GM12878 (cell line): ENCODE measurements at regions not wholly inside any gene's neighbourhood (a gene's known extent, or its start where the extent isn't known, plus 50 kb on each side); places are given as distances from the start of the nearest gene placed in this dataset.

ENCODE experiments used
- ATAC-seq: fragments of 200-7000 bp; cut with Tn5 transposase; 3 replicates; pipeline ENCODE4 v1.9.1; 2020; ENCODE audit warnings: mild to moderate bottlenecking, moderate library complexity
- BruUV-seq: library from RNA; stranded (reverse); fragments of 400-500 nt; replicated peaks from 2 replicates; lab custom pipeline; 2021; lab: Mats Ljungman, UMichigan
- CTCF ChIA-PET: fragments of 300-600 bp; sonication (Branson Sonifier 250); formaldehyde crosslinking; extraction: SDS; loops from one replicate; lab custom pipeline; 2021; ENCODE audit warnings: inconsistent platforms; lab: Yijun Ruan, JAX
- POLR2A ChIA-PET: fragments of 350-600 bp; formaldehyde crosslinking; extraction: SDS; loops from one replicate; lab custom pipeline; 2021; ENCODE audit warnings: inconsistent platforms; lab: Charles Lee
- RAD21 ChIA-PET: fragments of 300-600 bp; sonication (Branson Sonifier 250); formaldehyde crosslinking; loops from one replicate; lab custom pipeline; 2023; ENCODE audit warnings: antibody characterized with exemption; ENCODE audit not compliant: unreplicated experiment; lab: Charles Lee
- SMC1A ChIA-PET: fragments of 300-600 bp; sonication (Branson Sonifier 250); formaldehyde crosslinking; loops from one replicate; lab custom pipeline; 2023; ENCODE audit not compliant: unreplicated experiment, uncharacterized antibody; lab: Charles Lee
- DNase-seq: peaks from one replicate; pipeline ENCODE4 v3.0.0-alpha.2; 2011; ENCODE audit warnings: low read depth, low spot score
- FAIRE-seq: peaks from 3 replicates; lab custom pipeline; 2011; peaks lifted over from hg19 to GRCh38; lab: Jason Lieb, UNC
- H2AFZ ChIP-seq: 2 replicates; pipeline ENCODE4 v1.6.0; 2011; ENCODE audit warnings: low read depth, low read length, control low read depth; ENCODE audit not compliant: control insufficient read depth
- H3K27ac ChIP-seq: 2 replicates; pipeline ENCODE4 v1.5.1; 2011; ENCODE audit warnings: control low read depth; ENCODE audit not compliant: control insufficient read depth, insufficient read depth
- H3K27me3 ChIP-seq, 2 experiments: replicated peaks in 1 of 2; 2 replicates each; pipeline versions ENCODE4 v1.6.0 to v1.6.1; 2011; ENCODE audit warnings: low read length in 1 of 2; ENCODE audit not compliant: control insufficient read depth in 2 of 2, insufficient read depth in 2 of 2
- H3K36me3 ChIP-seq, 2 experiments: 2 replicates each; pipeline ENCODE4 v1.5.1; 2011; ENCODE audit warnings: low read length in 1 of 2; ENCODE audit not compliant: control insufficient read depth in 2 of 2, insufficient read depth in 2 of 2
- H3K4me1 ChIP-seq: 2 replicates; pipeline ENCODE4 v1.6.1; 2011; ENCODE audit warnings: mild to moderate bottlenecking, low read length, moderate library complexity, mixed read lengths; ENCODE audit not compliant: control insufficient read depth, insufficient read depth
- H3K4me2 ChIP-seq: 2 replicates; pipeline ENCODE4 v1.6.0; 2011; ENCODE audit warnings: control low read depth; ENCODE audit not compliant: control insufficient read depth, insufficient read depth
- H3K4me3 ChIP-seq: fragments of 200-600 bp; sonication (generic); 2 replicates; pipeline ENCODE4 v1.5.1; 2016
- H3K79me2 ChIP-seq: 2 replicates; pipeline ENCODE4 v1.6.0; 2011; ENCODE audit warnings: low read length; ENCODE audit not compliant: control insufficient read depth, insufficient read depth
- H3K9ac ChIP-seq: 2 replicates; pipeline ENCODE4 v1.8.0; 2011; ENCODE audit warnings: low read length, control low read depth, mixed read lengths; ENCODE audit not compliant: control insufficient read depth, insufficient read depth
- H3K9me3 ChIP-seq: replicated peaks from 3 replicates; pipeline ENCODE4 v1.5.1; 2011; ENCODE audit warnings: mild to moderate bottlenecking, low read length; ENCODE audit not compliant: control insufficient read depth, insufficient read depth
- H4K20me1 ChIP-seq: 2 replicates; pipeline ENCODE4 v1.6.0; 2011; ENCODE audit not compliant: control insufficient read depth, insufficient read depth
- ASH2L ChIP-seq: fragments of 300-600, 200-600 bp; sonication (generic); IDR thresholded peaks from 2 replicates; pipeline ENCODE4 v1.6.1; 2017; ENCODE audit warnings: low read depth, mild to moderate bottlenecking, borderline replicate concordance
- BMI1 ChIP-seq: fragments of 450-650 bp; IDR thresholded peaks from 2 replicates; pipeline ENCODE4 v1.6.1; 2016; ENCODE audit warnings: mild to moderate bottlenecking, moderate library complexity, borderline replicate concordance
- GATAD2B ChIP-seq: fragments of 450-650 bp; conservative IDR thresholded peaks from 2 replicates; pipeline ENCODE4 v1.6.1; 2017; ENCODE audit warnings: low read depth, mild to moderate bottlenecking, moderate library complexity
- HCFC1 ChIP-seq: fragments of 150-350 bp; IDR thresholded peaks from 2 replicates; pipeline ENCODE4 v1.6.1; 2014; ENCODE audit warnings: low read length
- HDAC6 ChIP-seq: fragments of 200-600 bp; sonication (generic); IDR thresholded peaks from one replicate; pipeline ENCODE4 v1.8.0; 2017; ENCODE audit warnings: antibody characterized with exemption; ENCODE audit not compliant: unreplicated experiment
- MEF2A ChIP-seq: IDR thresholded peaks from 2 replicates; pipeline ENCODE4 v1.6.1; 2011; ENCODE audit warnings: low read depth, mild to moderate bottlenecking, low read length, moderate library complexity; ENCODE audit not compliant: insufficient read depth
- MYB ChIP-seq: fragments of 150-350 bp; IDR thresholded peaks from 2 replicates; pipeline ENCODE4 v1.6.1; 2014; ENCODE audit warnings: mild to moderate bottlenecking, low read depth, low read length, borderline replicate concordance
- POLR2A ChIP-seq: IDR thresholded peaks from 2 replicates; pipeline ENCODE4 v1.6.1; 2011; ENCODE audit warnings: low read depth, mild to moderate bottlenecking, low read length
- SP1 ChIP-seq: IDR thresholded peaks from one replicate; pipeline ENCODE4 v1.6.1; 2011; ENCODE audit warnings: low read depth, low read length
- SREBF2 ChIP-seq: IDR thresholded peaks from 2 replicates; pipeline ENCODE4 v1.6.1; 2012; ENCODE audit warnings: mild to moderate bottlenecking, low read length
- TAF1 ChIP-seq: IDR thresholded peaks from 2 replicates; pipeline ENCODE4 v1.6.1; 2011; ENCODE audit warnings: mild to moderate bottlenecking, low read depth, low read length, borderline replicate concordance
- YY1 ChIP-seq: IDR thresholded peaks from 2 replicates; pipeline ENCODE4 v1.6.1; 2011; ENCODE audit warnings: low read depth, mild to moderate bottlenecking, low read length
- ZNF217 ChIP-seq: fragments of 450-650 bp; IDR thresholded peaks from 2 replicates; pipeline ENCODE4 v1.6.1; 2017; ENCODE audit warnings: antibody characterized with exemption, mild to moderate bottlenecking
- ZZZ3 ChIP-seq: IDR thresholded peaks from 2 replicates; pipeline ENCODE4 v1.6.1; 2011; ENCODE audit warnings: low read depth; ENCODE audit not compliant: control insufficient read depth, insufficient read length
- WGBS: methylation state at CpG from one replicate; pipeline ENCODE4 v1.1.6; 2016; ENCODE audit warnings: low lambda C conversion rate; ENCODE audit not compliant: insufficient replicate concordance, insufficient coverage; ENCODE audit errors: missing lambda C conversion rate; 5-methylcytosine and 5-hydroxymethylcytosine counted together
- in situ Hi-C: fragments of 300-500 bp; cut with MboI; formaldehyde crosslinking; loops from 9 replicates; pipeline ENCODE4 v1.14.3; 2018; ENCODE audit warnings: mixed read lengths
- intact Hi-C: fragments of 100-400 bp; cut with micrococcal nuclease; formaldehyde crosslinking; loops from one replicate; pipeline ENCODE4 v1.14.2; 2022; ENCODE audit not compliant: unreplicated experiment
- TF ChIP-seq, protein P1 (sequence below): fragments of 450-650 bp; IDR thresholded peaks from 2 replicates; pipeline ENCODE4 v1.6.1; 2017; ENCODE audit warnings: antibody characterized with exemption, mild to moderate bottlenecking, moderate library complexity
- TF ChIP-seq, protein P2 (sequence below): fragments of 450-650 bp; IDR thresholded peaks from 2 replicates; pipeline ENCODE4 v1.6.1; 2017; ENCODE audit warnings: mild to moderate bottlenecking, low read depth, inconsistent platforms; ENCODE audit not compliant: poor library complexity, severe bottlenecking

GRCh38 chr22:48178536-48178935 is 1416.1 kb downstream of the TBC1D22A start:
- in situ Hi-C loops: no loop called here
- H3K27ac ChIP-seq: no peak overlapping the region
- CTCF ChIA-PET: interaction anchor here (0.7 kb wide), 1 partner anchor 43 kb away, joined by 3 read pairs; no protein-coding TSS in a partner anchor
- H3K36me3 ChIP-seq: no peaks in the 10 kb centered on the region
- RAD21 ChIA-PET: no interaction called here
- no peak for DNase-seq
- H3K27me3 ChIP-seq: no peaks in the 10 kb centered on the region
- ATAC-seq: no peak
- 68% methylated on average over 7 of the region's 7 CpGs for WGBS
- H3K4me1 ChIP-seq: no peaks in the 10 kb centered on the region
- SMC1A ChIA-PET: interaction anchor here (0.7 kb wide), 1 partner anchor 666 kb away, joined by 3 read pairs; no protein-coding TSS in a partner anchor
- no TSS peak for BruUV-seq
- POLR2A ChIA-PET: no interaction called here
- H2AFZ ChIP-seq: no peak overlapping the region
- no peaks in the 10 kb centered on the region for H3K9me3 ChIP-seq
- no peak overlapping the region for H3K9ac ChIP-seq
- intact Hi-C loops: no loop called here
- H4K20me1 ChIP-seq: no peaks in the 10 kb centered on the region
- FAIRE-seq: no peak
- no peak overlapping the region for H3K4me2 ChIP-seq
- no peaks in the 10 kb centered on the region for H3K79me2 ChIP-seq
- no peak overlapping the region for H3K4me3 ChIP-seq
- TF ChIP-seq HDAC6: no peak
- TF ChIP-seq SREBF2: no peak
- TF ChIP-seq POLR2A: no peak

- no peak for ATAC-seq
- BruUV-seq: no TSS peak
- no peak overlapping the region for H3K9ac ChIP-seq
- DNase-seq: no peak
- CTCF ChIA-PET: no interaction called here
- H3K4me1 ChIP-seq: no peaks in the 10 kb centered on the region
- RAD21 ChIA-PET: no interaction called here
- no peaks in the 10 kb centered on the region for H3K27me3 ChIP-seq
- 25% methylated on average over 5 of the region's 5 CpGs for WGBS
- no peaks in the 10 kb centered on the region for H3K9me3 ChIP-seq
- intact Hi-C loops: no loop called here
- no peaks in the 10 kb centered on the region for H4K20me1 ChIP-seq
- no peak for FAIRE-seq
- no peaks in the 10 kb centered on the region for H3K79me2 ChIP-seq
- no peak overlapping the region for H3K4me3 ChIP-seq
- no peak overlapping the region for H3K4me2 ChIP-seq
- no peak overlapping the region for H3K27ac ChIP-seq
- in situ Hi-C loops: no loop called here
- SMC1A ChIA-PET: no interaction called here
- H3K36me3 ChIP-seq: no peaks in the 10 kb centered on the region
- POLR2A ChIA-PET: no interaction called here
- H2AFZ ChIP-seq: no peak overlapping the region
- no peak for TF ChIP-seq BMI1
- no peak for TF ChIP-seq ZNF217
- no peak for TF ChIP-seq GATAD2B
- TF ChIP-seq HCFC1: no peak
- no peak for TF ChIP-seq ZZZ3
- no peak for TF ChIP-seq MYB
- TF ChIP-seq SP1: no peak
- no peak for TF ChIP-seq ASH2L
- TF ChIP-seq, protein P1, sequence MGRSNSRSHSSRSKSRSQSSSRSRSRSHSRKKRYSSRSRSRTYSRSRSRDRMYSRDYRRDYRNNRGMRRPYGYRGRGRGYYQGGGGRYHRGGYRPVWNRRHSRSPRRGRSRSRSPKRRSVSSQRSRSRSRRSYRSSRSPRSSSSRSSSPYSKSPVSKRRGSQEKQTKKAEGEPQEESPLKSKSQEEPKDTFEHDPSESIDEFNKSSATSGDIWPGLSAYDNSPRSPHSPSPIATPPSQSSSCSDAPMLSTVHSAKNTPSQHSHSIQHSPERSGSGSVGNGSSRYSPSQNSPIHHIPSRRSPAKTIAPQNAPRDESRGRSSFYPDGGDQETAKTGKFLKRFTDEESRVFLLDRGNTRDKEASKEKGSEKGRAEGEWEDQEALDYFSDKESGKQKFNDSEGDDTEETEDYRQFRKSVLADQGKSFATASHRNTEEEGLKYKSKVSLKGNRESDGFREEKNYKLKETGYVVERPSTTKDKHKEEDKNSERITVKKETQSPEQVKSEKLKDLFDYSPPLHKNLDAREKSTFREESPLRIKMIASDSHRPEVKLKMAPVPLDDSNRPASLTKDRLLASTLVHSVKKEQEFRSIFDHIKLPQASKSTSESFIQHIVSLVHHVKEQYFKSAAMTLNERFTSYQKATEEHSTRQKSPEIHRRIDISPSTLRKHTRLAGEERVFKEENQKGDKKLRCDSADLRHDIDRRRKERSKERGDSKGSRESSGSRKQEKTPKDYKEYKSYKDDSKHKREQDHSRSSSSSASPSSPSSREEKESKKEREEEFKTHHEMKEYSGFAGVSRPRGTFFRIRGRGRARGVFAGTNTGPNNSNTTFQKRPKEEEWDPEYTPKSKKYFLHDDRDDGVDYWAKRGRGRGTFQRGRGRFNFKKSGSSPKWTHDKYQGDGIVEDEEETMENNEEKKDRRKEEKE: no peak
- TF ChIP-seq, protein P2, sequence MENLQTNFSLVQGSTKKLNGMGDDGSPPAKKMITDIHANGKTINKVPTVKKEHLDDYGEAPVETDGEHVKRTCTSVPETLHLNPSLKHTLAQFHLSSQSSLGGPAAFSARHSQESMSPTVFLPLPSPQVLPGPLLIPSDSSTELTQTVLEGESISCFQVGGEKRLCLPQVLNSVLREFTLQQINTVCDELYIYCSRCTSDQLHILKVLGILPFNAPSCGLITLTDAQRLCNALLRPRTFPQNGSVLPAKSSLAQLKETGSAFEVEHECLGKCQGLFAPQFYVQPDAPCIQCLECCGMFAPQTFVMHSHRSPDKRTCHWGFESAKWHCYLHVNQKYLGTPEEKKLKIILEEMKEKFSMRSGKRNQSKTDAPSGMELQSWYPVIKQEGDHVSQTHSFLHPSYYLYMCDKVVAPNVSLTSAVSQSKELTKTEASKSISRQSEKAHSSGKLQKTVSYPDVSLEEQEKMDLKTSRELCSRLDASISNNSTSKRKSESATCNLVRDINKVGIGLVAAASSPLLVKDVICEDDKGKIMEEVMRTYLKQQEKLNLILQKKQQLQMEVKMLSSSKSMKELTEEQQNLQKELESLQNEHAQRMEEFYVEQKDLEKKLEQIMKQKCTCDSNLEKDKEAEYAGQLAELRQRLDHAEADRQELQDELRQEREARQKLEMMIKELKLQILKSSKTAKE: no peak
- TF ChIP-seq MEF2A: no peak
- TF ChIP-seq YY1: no peak
- TF ChIP-seq TAF1: no peak
Observed at GRCh38 chr22:48177631-48178030, 1415.2 kb downstream of the TBC1D22A start.
